ENCODE measurements at regions not wholly inside any gene's neighbourhood (a gene's known extent, or its start where the extent isn't known, plus 50 kb on each side); places are given as distances from the start of the nearest gene placed in this dataset.

GRCh38 chr14:48709277-48709785, 876.8 kb downstream of the RPS29 start:
- TF ChIP-seq CTCF (IDR thresholded peaks at IDR 0.05): no peak
- TF ChIP-seq EZH2 (IDR thresholded peaks at IDR 0.05): no peak
- no peak for TF ChIP-seq EZH2phosphoT487 (IDR thresholded peaks at IDR 0.05)

Data from neural progenitor cell (in vitro differentiated cells).